Natural killer cell (primary cell): ENCODE measurements at regions not wholly inside any gene's neighbourhood (a gene's known extent, or its start where the extent isn't known, plus 50 kb on each side); places are given as distances from the start of the nearest gene placed in this dataset.

Source experiments
- ATAC-seq, 3 donors: fragments of 150-1000 bp in 2 of 3; fragments of 200-7000 bp in 1 of 3; cut with Tn5 transposase; 1 replicate in 1 of 3; 2 replicates in 2 of 3; pipeline ENCODE4 v1.10.0; 2021; ENCODE audit warnings: mild to moderate bottlenecking in 2 of 3, moderate library complexity in 2 of 3
- DNase-seq, 2 donors: peaks; one replicate each; pipeline versions ENCODE4 v3.0.0 to v3.0.0-alpha.2; 2013 to 2021; ENCODE audit warnings: mixed read lengths in 1 of 2
- H3K27ac ChIP-seq: one replicate; pipeline ENCODE4 v1.5.1; 2013; ENCODE audit warnings: mild to moderate bottlenecking, low read length
- H3K27me3 ChIP-seq: one replicate; pipeline ENCODE4 v1.6.1; 2013; ENCODE audit warnings: low read length; ENCODE audit not compliant: control insufficient read depth, insufficient read depth
- H3K36me3 ChIP-seq: one replicate; pipeline ENCODE4 v1.6.1; 2013; ENCODE audit warnings: low read length; ENCODE audit not compliant: control insufficient read depth, insufficient read depth
- H3K4me1 ChIP-seq: one replicate; pipeline ENCODE4 v1.6.1; 2013; ENCODE audit warnings: low read length; ENCODE audit not compliant: control insufficient read depth, insufficient read depth
- H3K4me3 ChIP-seq: one replicate; pipeline ENCODE4 v1.5.1; 2013; ENCODE audit warnings: low read length
- H3K9me3 ChIP-seq: one replicate; pipeline ENCODE4 v1.6.1; 2013; ENCODE audit warnings: low read length; ENCODE audit not compliant: control insufficient read depth, insufficient read depth
- H3K27ac Mint-ChIP-seq, 2 donors: one replicate each; pipeline ENCODE4 v1.8.0; 2022; ENCODE audit warnings: mild to moderate bottlenecking in 2 of 2, mixed read lengths in 2 of 2, moderate library complexity in 1 of 2
- H3K27me3 Mint-ChIP-seq, 2 donors: one replicate each; pipeline ENCODE4 v1.8.0; 2022; ENCODE audit warnings: low read depth in 2 of 2, mixed read lengths in 2 of 2
- H3K36me3 Mint-ChIP-seq: one replicate; pipeline ENCODE4 v1.8.0; 2022; ENCODE audit warnings: mixed read lengths
- H3K4me1 Mint-ChIP-seq, 2 donors: one replicate each; pipeline ENCODE4 v1.8.0; 2022; ENCODE audit warnings: mixed read lengths in 2 of 2
- H3K4me3 Mint-ChIP-seq: one replicate; pipeline ENCODE4 v1.8.0; 2022; ENCODE audit warnings: mild to moderate bottlenecking, moderate library complexity, mixed read lengths
- H3K9me3 Mint-ChIP-seq, 2 donors: one replicate each; pipeline ENCODE4 v1.8.0; 2022; ENCODE audit warnings: mixed read lengths in 2 of 2
- WGBS: methylation state at CpG from one replicate; pipeline ENCODE4 v1.1.7; 2013; ENCODE audit warnings: missing lambda C conversion rate; ENCODE audit not compliant: insufficient coverage; 5-methylcytosine and 5-hydroxymethylcytosine counted together
- intact Hi-C: fragments of 100-400 bp; cut with micrococcal nuclease; formaldehyde crosslinking; loops from one replicate; pipeline ENCODE4 v1.14.2; 2022
- TF ChIP-seq, protein P1 (sequence below): fragments of 200-600 bp; IDR thresholded peaks from one replicate; pipeline ENCODE4 v1.8.0; 2022; ENCODE audit warnings: antibody characterized with exemption

DNA sequence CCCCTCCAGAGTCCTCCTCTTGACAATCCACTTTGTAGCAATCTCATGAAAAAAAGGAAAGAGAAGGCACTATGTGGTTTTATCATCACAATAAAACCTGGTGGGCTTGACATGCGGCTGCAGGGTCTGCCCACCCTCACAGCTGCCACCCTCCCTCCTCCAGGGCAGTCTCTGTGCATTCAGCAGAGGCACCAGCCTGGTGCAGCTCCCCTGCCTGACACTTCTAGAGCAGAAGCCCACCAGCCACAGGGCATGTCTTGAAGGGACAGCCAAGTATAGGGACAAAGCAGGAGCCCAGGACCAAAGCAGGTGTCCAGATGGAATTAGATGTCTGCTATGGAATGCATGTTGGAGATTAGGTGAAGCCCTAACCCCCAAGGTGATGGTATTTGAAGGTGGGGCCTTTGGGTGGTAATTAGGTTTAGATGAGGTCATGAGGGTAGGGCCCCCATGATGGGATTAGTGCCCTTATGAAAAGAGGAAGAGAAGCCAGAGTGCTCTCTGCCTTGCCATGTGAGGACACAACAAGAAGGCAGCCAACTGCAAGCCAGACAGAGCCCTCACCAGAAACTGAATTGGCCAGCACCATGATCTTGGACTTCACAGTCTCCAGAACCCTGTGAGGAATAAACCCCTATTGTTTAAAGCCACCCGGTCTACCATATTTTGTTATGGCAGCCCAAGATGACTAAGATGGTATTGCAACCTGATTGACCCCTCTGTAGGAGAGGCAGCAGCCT is 86.9 kb downstream of the MCFD2 start:
- H3K27me3 Mint-ChIP-seq, result peaks cover 0 to 6% of the 10 kb centered on the region in 2 donors

DNA sequence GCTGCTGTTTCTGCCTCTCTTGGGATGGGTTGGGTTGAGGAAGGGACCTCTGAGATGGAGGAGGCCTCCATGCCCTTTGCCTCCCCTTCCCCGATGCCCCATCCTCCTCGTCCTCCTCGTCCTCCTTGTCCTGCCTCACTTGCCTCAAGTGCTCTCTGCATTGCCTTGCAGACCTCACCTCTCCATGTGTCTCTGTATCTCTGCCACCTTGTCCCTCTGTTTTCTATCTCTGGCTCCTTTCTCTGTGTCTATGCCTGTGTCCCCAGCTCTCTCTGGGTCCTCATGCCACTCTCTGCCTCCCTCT is 87.5 kb downstream of the MCFD2 start:
- no peaks in the 10 kb centered on the region for H3K27me3 ChIP-seq
- intact Hi-C loops, result no loop called here

More for the DNA sequence above, 86.9 kb downstream of the MCFD2 start:
- DNase-seq (no peak), ATAC-seq (no peak)
- Mint-ChIP-seq H3K36me3 (no peaks in the 10 kb centered on the region), H3K4me1 (no peaks in the 10 kb centered on the region), H3K27ac (no peak overlapping the region), H3K4me3 (no peak overlapping the region), H3K9me3 (no peaks in the 10 kb centered on the region)
- no peaks in the 10 kb centered on the region for H3K27me3 ChIP-seq
- 83% methylated on average over 2 of the region's 2 CpGs for WGBS
- H3K36me3 ChIP-seq, result no peaks in the 10 kb centered on the region
- H3K4me1 ChIP-seq, result no peaks in the 10 kb centered on the region
- intact Hi-C loops, result no loop called here
- no peak overlapping the region for H3K4me3 ChIP-seq
- no peak overlapping the region for H3K27ac ChIP-seq
- no peaks in the 10 kb centered on the region for H3K9me3 ChIP-seq
- TF ChIP-seq, protein P1, sequence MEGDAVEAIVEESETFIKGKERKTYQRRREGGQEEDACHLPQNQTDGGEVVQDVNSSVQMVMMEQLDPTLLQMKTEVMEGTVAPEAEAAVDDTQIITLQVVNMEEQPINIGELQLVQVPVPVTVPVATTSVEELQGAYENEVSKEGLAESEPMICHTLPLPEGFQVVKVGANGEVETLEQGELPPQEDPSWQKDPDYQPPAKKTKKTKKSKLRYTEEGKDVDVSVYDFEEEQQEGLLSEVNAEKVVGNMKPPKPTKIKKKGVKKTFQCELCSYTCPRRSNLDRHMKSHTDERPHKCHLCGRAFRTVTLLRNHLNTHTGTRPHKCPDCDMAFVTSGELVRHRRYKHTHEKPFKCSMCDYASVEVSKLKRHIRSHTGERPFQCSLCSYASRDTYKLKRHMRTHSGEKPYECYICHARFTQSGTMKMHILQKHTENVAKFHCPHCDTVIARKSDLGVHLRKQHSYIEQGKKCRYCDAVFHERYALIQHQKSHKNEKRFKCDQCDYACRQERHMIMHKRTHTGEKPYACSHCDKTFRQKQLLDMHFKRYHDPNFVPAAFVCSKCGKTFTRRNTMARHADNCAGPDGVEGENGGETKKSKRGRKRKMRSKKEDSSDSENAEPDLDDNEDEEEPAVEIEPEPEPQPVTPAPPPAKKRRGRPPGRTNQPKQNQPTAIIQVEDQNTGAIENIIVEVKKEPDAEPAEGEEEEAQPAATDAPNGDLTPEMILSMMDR, result no peak

DNA sequence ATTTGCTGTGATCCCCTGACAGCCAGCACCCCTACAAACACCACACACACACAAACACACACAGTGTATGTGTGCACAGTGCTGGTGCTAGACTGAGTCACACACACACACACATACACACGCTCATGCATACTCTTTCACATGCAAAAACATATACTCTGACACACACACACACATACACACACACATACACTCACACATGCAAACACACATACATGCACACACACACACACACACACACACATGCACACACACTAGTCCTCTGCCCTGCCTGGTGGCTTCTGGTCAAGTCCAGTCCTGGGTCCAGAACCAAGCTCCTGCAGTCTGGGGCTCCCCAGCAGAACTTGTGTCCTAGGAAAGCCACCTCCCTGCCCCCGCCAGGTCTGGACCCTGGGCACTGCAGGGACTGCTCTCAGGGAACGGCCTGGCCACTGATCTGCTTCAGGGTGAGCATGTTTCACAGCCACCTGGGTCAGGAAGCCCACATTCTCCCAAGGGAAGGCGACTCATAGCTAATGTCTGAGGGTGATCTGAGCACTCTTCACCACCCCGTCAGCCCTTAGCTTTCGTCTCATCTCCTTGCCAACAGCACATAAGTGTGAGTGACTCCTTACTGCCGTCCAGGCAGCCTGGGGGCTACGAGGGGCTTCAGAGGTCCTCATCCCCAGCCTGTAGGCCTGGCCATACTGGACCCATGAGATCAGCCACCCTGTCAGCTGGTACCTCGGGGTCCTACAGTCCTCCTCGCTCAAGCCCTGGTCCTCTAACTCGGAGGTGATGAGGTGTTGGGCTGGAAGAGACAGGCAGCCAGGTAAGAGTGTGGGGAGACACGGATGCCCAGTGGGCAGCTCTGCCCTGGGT is 88.1 kb downstream of the MCFD2 start:
- intact Hi-C loops, result no loop called here
- ATAC-seq, result no peak
- TF ChIP-seq, protein P1, result no peak
- Mint-ChIP-seq H3K27ac (no peak overlapping the region), H3K27me3 (peaks cover 0 to 4% of the 10 kb centered on the region in 2 donors), H3K4me1 (no peaks in the 10 kb centered on the region), H3K9me3 (no peaks in the 10 kb centered on the region), H3K36me3 (no peaks in the 10 kb centered on the region), H3K4me3 (no peak overlapping the region)
- Histone ChIP-seq H3K36me3 (no peaks in the 10 kb centered on the region), H3K27me3 (no peaks in the 10 kb centered on the region), H3K4me1 (no peaks in the 10 kb centered on the region), H3K9me3 (no peaks in the 10 kb centered on the region), H3K27ac (no peak overlapping the region), H3K4me3 (no peak overlapping the region)
- whole genome bisulfite sequencing, result 83% methylated on average over 12 of the region's 12 CpGs
- no peak for DNase-seq

More for the DNA sequence above, 87.5 kb downstream of the MCFD2 start:
- Histone ChIP-seq H3K9me3 (no peaks in the 10 kb centered on the region), H3K4me3 (no peak overlapping the region), H3K4me1 (no peaks in the 10 kb centered on the region), H3K36me3 (no peaks in the 10 kb centered on the region), H3K27ac (no peak overlapping the region)
- Mint-ChIP-seq H3K9me3 (no peaks in the 10 kb centered on the region), H3K4me1 (no peaks in the 10 kb centered on the region), H3K27me3 (peaks cover 0 to 5% of the 10 kb centered on the region in 2 donors), H3K27ac (no peak overlapping the region), H3K4me3 (no peak overlapping the region), H3K36me3 (no peaks in the 10 kb centered on the region)
- TF ChIP-seq, protein P1, result no peak
- WGBS, result 87% methylated on average over 3 of the region's 3 CpGs
- no peak for ATAC-seq
- no peak for DNase-seq
